KMS-11 (cell line): ENCODE measurements at regions not wholly inside any gene's neighbourhood (a gene's known extent, or its start where the extent isn't known, plus 50 kb on each side); places are given as distances from the start of the nearest gene placed in this dataset.

Source experiments
- H2AFZ ChIP-seq: fragments of 200-600 bp; sonication (generic); 2 replicates; pipeline ENCODE4 v1.6.1; 2016; ENCODE audit warnings: antibody characterized with exemption, mixed run types, low read depth
- H3K27ac ChIP-seq: fragments of 200-600 bp; sonication (generic); 2 replicates; pipeline ENCODE4 v1.6.1; 2016; ENCODE audit warnings: mild to moderate bottlenecking, mixed run types
- H3K27me3 ChIP-seq: fragments of 200-600 bp; sonication (generic); 2 replicates; pipeline ENCODE4 v1.6.1; 2017; ENCODE audit warnings: mild to moderate bottlenecking, low read depth, mixed run types, moderate library complexity; ENCODE audit not compliant: insufficient read depth
- H3K36me3 ChIP-seq: fragments of 200-600 bp; sonication (generic); 2 replicates; pipeline ENCODE4 v1.6.1; 2017; ENCODE audit warnings: mild to moderate bottlenecking, mixed run types; ENCODE audit not compliant: insufficient read depth
- H3K4me1 ChIP-seq: fragments of 200-600 bp; sonication (generic); 2 replicates; pipeline ENCODE4 v1.6.1; 2016; ENCODE audit warnings: mild to moderate bottlenecking, low read depth, mixed run types; ENCODE audit not compliant: poor library complexity, severe bottlenecking
- H3K4me2 ChIP-seq: fragments of 200-600 bp; sonication (generic); 2 replicates; pipeline ENCODE4 v1.7.0; 2016; ENCODE audit warnings: mild to moderate bottlenecking, mixed run types
- H3K4me3 ChIP-seq: fragments of 200-600 bp; sonication (generic); IDR thresholded peaks from 2 replicates; pipeline ENCODE4 v1.6.1; 2017; ENCODE audit warnings: low read depth, low read length, mixed read lengths; ENCODE audit not compliant: insufficient read depth
- H3K79me2 ChIP-seq: fragments of 200-600 bp; sonication (generic); 2 replicates; pipeline ENCODE4 v1.6.1; 2016; ENCODE audit warnings: low read depth, mixed run types; ENCODE audit not compliant: insufficient read depth
- H3K9ac ChIP-seq: fragments of 200-600 bp; sonication (generic); 2 replicates; pipeline ENCODE4 v1.6.1; 2016; ENCODE audit warnings: mild to moderate bottlenecking, mixed run types
- H4K20me1 ChIP-seq: fragments of 200-600 bp; sonication (generic); 2 replicates; pipeline ENCODE4 v1.6.1; 2016; ENCODE audit warnings: mild to moderate bottlenecking, mixed run types; ENCODE audit not compliant: insufficient read depth
- TF ChIP-seq, protein P1 (sequence below): fragments of 200-600 bp; sonication (generic); conservative IDR thresholded peaks from 2 replicates; pipeline ENCODE4 v1.6.1; 2017; ENCODE audit warnings: low read depth, mild to moderate bottlenecking, antibody characterized with exemption, low read length, moderate library complexity, mixed read lengths

DNA sequence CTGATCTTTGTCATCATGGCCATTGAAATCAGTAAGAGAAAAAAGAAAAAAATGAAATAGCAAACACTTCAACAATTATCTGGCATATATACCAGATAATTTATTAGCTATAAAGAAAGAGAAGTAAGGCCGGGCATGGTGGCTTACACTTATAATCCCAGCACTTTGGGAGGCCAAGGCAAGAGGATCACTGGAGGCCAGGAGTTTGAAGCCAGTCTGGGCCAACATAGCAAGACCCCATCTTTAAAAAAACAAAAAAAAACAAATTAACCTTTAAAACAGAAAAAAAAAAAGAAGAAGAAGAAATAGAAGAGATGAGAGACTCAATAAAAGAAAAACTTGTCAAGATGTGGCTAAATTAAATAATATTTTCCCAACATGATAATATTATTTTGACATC is 61.6 kb upstream of the TGIF1 start:
- H3K4me3 ChIP-seq: no peak overlapping the region
- no peaks in the 10 kb centered on the region for H3K4me1 ChIP-seq
- H2AFZ ChIP-seq: no peak overlapping the region
- no peak overlapping the region for H3K27ac ChIP-seq
- H3K9ac ChIP-seq: no peak overlapping the region
- no peaks in the 10 kb centered on the region for H3K27me3 ChIP-seq
- no peaks in the 10 kb centered on the region for H3K79me2 ChIP-seq
- H3K4me2 ChIP-seq: no peak overlapping the region
- no peaks in the 10 kb centered on the region for H4K20me1 ChIP-seq
- no peaks in the 10 kb centered on the region for H3K36me3 ChIP-seq
- TF ChIP-seq, protein P1, sequence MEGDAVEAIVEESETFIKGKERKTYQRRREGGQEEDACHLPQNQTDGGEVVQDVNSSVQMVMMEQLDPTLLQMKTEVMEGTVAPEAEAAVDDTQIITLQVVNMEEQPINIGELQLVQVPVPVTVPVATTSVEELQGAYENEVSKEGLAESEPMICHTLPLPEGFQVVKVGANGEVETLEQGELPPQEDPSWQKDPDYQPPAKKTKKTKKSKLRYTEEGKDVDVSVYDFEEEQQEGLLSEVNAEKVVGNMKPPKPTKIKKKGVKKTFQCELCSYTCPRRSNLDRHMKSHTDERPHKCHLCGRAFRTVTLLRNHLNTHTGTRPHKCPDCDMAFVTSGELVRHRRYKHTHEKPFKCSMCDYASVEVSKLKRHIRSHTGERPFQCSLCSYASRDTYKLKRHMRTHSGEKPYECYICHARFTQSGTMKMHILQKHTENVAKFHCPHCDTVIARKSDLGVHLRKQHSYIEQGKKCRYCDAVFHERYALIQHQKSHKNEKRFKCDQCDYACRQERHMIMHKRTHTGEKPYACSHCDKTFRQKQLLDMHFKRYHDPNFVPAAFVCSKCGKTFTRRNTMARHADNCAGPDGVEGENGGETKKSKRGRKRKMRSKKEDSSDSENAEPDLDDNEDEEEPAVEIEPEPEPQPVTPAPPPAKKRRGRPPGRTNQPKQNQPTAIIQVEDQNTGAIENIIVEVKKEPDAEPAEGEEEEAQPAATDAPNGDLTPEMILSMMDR: no peak

DNA sequence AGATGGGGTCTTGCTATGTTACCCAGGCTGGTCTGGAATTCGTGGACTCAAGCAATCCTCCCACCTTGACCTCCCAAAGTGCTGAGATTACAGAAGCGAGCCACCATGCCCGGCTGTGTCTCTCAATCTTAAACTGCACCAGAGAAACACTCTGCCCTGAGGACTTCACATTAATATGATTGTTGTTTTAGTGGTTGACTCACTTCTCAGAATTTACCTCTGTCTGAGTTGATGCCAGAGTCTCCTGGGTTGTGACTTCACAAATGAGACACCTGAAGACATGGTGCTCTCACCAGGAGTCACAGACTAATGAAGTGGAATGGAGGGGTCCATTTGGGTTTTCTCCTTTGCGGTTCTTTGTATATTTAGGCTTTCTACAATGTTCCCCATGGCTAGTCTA is 61.0 kb upstream of the TGIF1 start:
- no peak overlapping the region for H3K9ac ChIP-seq
- no peak overlapping the region for H2AFZ ChIP-seq
- no peak overlapping the region for H3K27ac ChIP-seq
- no peak overlapping the region for H3K4me2 ChIP-seq
- H3K4me1 ChIP-seq: no peaks in the 10 kb centered on the region
- TF ChIP-seq, protein P1: no peak
- H3K4me3 ChIP-seq: no peak overlapping the region
- no peaks in the 10 kb centered on the region for H4K20me1 ChIP-seq
- no peaks in the 10 kb centered on the region for H3K79me2 ChIP-seq
- no peaks in the 10 kb centered on the region for H3K36me3 ChIP-seq
- no peaks in the 10 kb centered on the region for H3K27me3 ChIP-seq

DNA sequence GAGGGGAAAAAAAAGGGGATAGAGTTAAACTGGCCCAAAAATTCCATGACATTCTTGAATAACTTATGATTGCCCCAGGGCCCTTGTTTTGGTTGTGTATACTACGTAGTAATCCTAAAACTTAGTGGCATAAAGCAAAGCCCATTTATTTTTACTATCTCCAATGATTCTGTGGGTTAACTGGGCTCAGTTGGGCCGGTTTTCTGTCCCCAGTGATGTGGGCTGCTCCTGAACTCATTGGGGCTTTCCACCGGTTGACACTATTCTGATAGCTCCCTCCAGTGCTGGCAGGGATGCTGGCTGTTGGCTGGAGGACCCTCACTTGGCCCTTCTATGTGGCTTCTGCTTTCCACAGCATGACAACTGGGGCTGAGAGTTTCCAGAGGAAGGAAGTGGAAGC is 60.0 kb upstream of the TGIF1 start:
- H3K4me2 ChIP-seq: no peak overlapping the region
- no peak overlapping the region for H3K27ac ChIP-seq
- no peak overlapping the region for H3K4me3 ChIP-seq
- TF ChIP-seq, protein P1: no peak
- no peak overlapping the region for H2AFZ ChIP-seq
- no peaks in the 10 kb centered on the region for H3K36me3 ChIP-seq
- no peak overlapping the region for H3K9ac ChIP-seq
- H3K4me1 ChIP-seq: no peaks in the 10 kb centered on the region
- no peaks in the 10 kb centered on the region for H4K20me1 ChIP-seq
- no peaks in the 10 kb centered on the region for H3K27me3 ChIP-seq
- no peaks in the 10 kb centered on the region for H3K79me2 ChIP-seq

DNA sequence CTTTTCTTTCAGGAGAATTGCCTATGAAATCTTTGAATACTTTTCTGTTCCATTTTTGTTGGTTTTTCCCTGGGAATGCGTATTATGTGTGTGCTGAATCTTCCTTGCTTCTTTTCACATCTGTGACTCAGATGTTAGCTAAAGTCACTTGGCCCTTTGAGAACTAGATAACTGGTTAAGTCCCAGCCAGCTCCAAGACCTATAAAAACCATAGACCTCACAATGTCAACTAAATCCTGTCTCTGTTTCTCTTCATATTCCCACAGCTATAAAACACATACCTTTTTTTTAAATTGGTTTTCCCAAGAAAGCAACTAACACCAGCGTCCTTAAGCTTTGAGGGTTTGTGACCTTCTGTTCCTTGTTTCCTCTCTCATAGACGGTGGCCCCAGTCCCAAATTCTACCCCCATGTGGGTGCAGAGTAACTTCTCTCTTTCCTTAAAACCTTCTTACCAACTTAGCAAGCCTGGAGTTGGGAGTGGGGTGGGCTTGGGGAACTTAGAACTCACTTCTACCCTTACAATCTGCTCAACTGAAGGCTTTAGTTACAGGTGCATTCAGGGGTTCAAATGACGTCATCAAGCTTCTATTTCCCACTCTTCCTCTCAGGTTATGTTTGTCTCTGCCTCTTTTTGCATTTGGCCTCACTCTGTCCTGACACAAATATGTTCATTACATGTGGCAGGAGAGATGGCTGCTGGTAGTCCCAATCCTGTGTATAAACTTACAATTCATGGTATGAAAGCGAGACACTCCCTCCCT is 58.1 kb upstream of the TGIF1 start:
- no peaks in the 10 kb centered on the region for H3K79me2 ChIP-seq
- H3K4me1 ChIP-seq: no peaks in the 10 kb centered on the region
- no peak overlapping the region for H3K4me2 ChIP-seq
- TF ChIP-seq, protein P1: no peak
- no peak overlapping the region for H3K27ac ChIP-seq
- H4K20me1 ChIP-seq: no peaks in the 10 kb centered on the region
- H3K36me3 ChIP-seq: no peaks in the 10 kb centered on the region
- H2AFZ ChIP-seq: no peak overlapping the region
- H3K4me3 ChIP-seq: no peak overlapping the region
- H3K9ac ChIP-seq: no peak overlapping the region
- no peaks in the 10 kb centered on the region for H3K27me3 ChIP-seq
